ENCODE measurements at regions not wholly inside any gene's neighbourhood (a gene's known extent, or its start where the extent isn't known, plus 50 kb on each side); places are given as distances from the start of the nearest gene placed in this dataset.

- Mint-ChIP-seq H3K4me3 (no peak overlapping the region), H3K9me3 (peaks cover 4% of the 10 kb centered on the region), H3K36me3 (ENCODE audit: low read depth) (no peaks in the 10 kb centered on the region), H3K27me3 (ENCODE audit: insufficient read depth) (no peaks in the 10 kb centered on the region), H3K27ac (no peak overlapping the region), H3K4me1 (peaks cover 12% of the 10 kb centered on the region)
- no peaks in the 10 kb centered on the region for H3K9me3 ChIP-seq (ENCODE audit: control insufficient read depth, low read length)
- TF ChIP-seq CTCF (conservative IDR thresholded peaks at IDR 0.05), result no peak
- H3K27ac ChIP-seq (ENCODE audit: low read depth, low read length), result no peak overlapping the region
- no peaks in the 10 kb centered on the region for H3K27me3 ChIP-seq (ENCODE audit: control insufficient read depth, insufficient read depth, low read length, poor library complexity, severe bottlenecking)
- no peak for DNase-seq
- no peaks in the 10 kb centered on the region for H3K36me3 ChIP-seq (ENCODE audit: control insufficient read depth, insufficient read depth, low read length)
- no peaks in the 10 kb centered on the region for H3K4me1 ChIP-seq (ENCODE audit: control insufficient read depth, insufficient read depth, low read length)
- no peak overlapping the region for H3K4me3 ChIP-seq (ENCODE audit: low read length)
- H3K9ac ChIP-seq (ENCODE audit: extremely low read depth, low read length, poor library complexity, severe bottlenecking), result no peak overlapping the region
Observed at GRCh38 chr11:81092522-81092921, 1641.1 kb downstream of the FAM181B start.

GRCh38 chr11:81089242-81089641 lies 1644.4 kb downstream of the FAM181B start:
- H3K36me3 Mint-ChIP-seq (ENCODE audit: low read depth), result no peaks in the 10 kb centered on the region
- no peak for DNase-seq
- no peak overlapping the region for H3K27ac Mint-ChIP-seq
- H3K4me1 Mint-ChIP-seq, result peaks cover 9% of the 10 kb centered on the region
- H3K9me3 ChIP-seq (ENCODE audit: control insufficient read depth, low read length), result peaks cover 2% of the 10 kb centered on the region
- no peaks in the 10 kb centered on the region for H3K27me3 Mint-ChIP-seq (ENCODE audit: insufficient read depth)
- H3K36me3 ChIP-seq (ENCODE audit: control insufficient read depth, insufficient read depth, low read length), result no peaks in the 10 kb centered on the region
- H3K4me3 Mint-ChIP-seq, result no peak overlapping the region
- no peak overlapping the region for H3K9ac ChIP-seq (ENCODE audit: extremely low read depth, low read length, poor library complexity, severe bottlenecking)
- peaks cover 1% of the 10 kb centered on the region for H3K9me3 Mint-ChIP-seq
- WGBS, 2 experiments (ENCODE audit: insufficient coverage in 1 of 2, insufficient read length in 1 of 2), result 71 to 94% methylated on average over 3 to 4 of the region's 4 CpGs
- no peak overlapping the region for H3K4me3 ChIP-seq (ENCODE audit: low read length)
- TF ChIP-seq CTCF (conservative IDR thresholded peaks at IDR 0.05), result no peak
- no peak overlapping the region for H3K27ac ChIP-seq (ENCODE audit: low read depth, low read length)
- H3K4me1 ChIP-seq (ENCODE audit: control insufficient read depth, insufficient read depth, low read length), result no peaks in the 10 kb centered on the region
- no peaks in the 10 kb centered on the region for H3K27me3 ChIP-seq (ENCODE audit: control insufficient read depth, insufficient read depth, low read length, poor library complexity, severe bottlenecking)

GRCh38 chr11:81080476-81080875 lies 1639.6 kb upstream of the TENM4 start:
- Histone ChIP-seq H3K27ac (ENCODE audit: low read depth, low read length) (no peak overlapping the region), H3K9me3 (ENCODE audit: control insufficient read depth, low read length) (peaks cover 5% of the 10 kb centered on the region), H3K4me3 (ENCODE audit: low read length) (no peak overlapping the region), H3K9ac (ENCODE audit: extremely low read depth, low read length, poor library complexity, severe bottlenecking) (no peak overlapping the region), H3K27me3 (ENCODE audit: control insufficient read depth, insufficient read depth, low read length, poor library complexity, severe bottlenecking) (no peaks in the 10 kb centered on the region), H3K36me3 (ENCODE audit: control insufficient read depth, insufficient read depth, low read length) (no peaks in the 10 kb centered on the region), H3K4me1 (ENCODE audit: control insufficient read depth, insufficient read depth, low read length) (no peaks in the 10 kb centered on the region)
- H3K4me3 Mint-ChIP-seq, result no peak overlapping the region
- peaks cover 1% of the 10 kb centered on the region for H3K9me3 Mint-ChIP-seq
- H3K36me3 Mint-ChIP-seq (ENCODE audit: low read depth), result no peaks in the 10 kb centered on the region
- WGBS, 2 experiments (ENCODE audit: insufficient coverage in 1 of 2, insufficient read length in 1 of 2), result 92 to 95% methylated on average over 2 to 4 of the region's 4 CpGs
- H3K27ac Mint-ChIP-seq, result no peak overlapping the region
- DNase-seq, result no peak
- no peak for TF ChIP-seq CTCF (conservative IDR thresholded peaks at IDR 0.05)
- H3K4me1 Mint-ChIP-seq, result no peaks in the 10 kb centered on the region
- H3K27me3 Mint-ChIP-seq (ENCODE audit: insufficient read depth), result no peaks in the 10 kb centered on the region

Data from endodermal cell (in vitro differentiated cells).